ENCODE measurements at regions not wholly inside any gene's neighbourhood (a gene's known extent, or its start where the extent isn't known, plus 50 kb on each side); places are given as distances from the start of the nearest gene placed in this dataset.

DNA sequence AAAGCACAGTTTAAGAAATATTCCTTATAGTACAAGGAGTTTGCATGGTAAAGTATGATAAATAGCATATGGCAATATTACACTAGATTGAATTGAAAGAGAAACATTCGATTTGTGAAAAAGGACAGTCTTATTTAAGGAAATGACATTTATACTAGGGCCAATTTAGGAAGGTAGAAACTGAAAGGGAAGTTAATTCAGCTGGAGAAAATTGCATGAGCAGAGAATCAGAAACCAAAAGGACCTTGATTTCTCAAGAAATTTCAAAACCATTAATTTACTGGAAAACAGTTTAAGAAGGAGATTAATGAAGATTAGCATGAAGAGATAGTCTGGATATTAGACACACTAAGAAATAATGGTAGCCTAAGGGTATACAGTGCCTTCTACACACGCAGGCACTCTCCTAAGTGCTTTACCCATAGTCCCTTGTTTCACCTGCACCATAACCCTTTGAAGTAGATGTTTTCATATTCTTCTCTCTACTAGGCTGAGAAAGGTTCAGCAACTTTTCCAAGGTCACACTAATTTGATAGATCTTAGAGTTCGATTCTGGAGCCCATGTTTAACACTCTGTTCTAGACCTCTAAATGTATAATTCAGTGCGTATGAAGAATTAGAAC lies 259.1 kb upstream of the SLIT2 start:
- no peak for FAIRE-seq

DNA sequence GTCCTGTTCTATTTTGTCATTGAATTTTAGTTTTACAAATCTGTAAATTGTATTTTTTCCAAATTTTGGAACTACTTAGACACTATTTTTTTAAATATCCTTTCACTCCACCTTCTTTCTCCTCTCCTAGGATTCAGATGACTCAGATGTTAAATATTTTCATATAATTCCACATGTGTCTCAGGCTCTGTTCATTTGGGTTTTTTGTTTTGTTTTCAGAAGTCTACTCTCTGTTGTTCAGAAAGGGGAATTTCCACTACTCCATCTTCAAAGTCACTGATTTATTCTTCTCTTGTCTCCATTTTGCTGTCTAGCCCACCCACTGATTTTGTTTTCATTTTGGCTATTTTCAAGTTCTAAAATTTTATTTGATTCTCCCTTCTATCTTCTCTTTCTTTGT lies 264.0 kb upstream of the SLIT2 start:
- peak; percentile 97 for FAIRE-seq

- FAIRE-seq: no peak
Observed at GRCh38 chr4:19983072-19983471, 268.6 kb upstream of the SLIT2 start.

GRCh38 chr4:19982556-19982955 lies 269.1 kb upstream of the SLIT2 start:
- no peak for FAIRE-seq

GRCh38 chr4:19971829-19972228 lies 279.9 kb upstream of the SLIT2 start:
- FAIRE-seq: no peak

- no peak for FAIRE-seq
Observed at GRCh38 chr4:19969492-19969891, 282.2 kb upstream of the SLIT2 start.

DNA sequence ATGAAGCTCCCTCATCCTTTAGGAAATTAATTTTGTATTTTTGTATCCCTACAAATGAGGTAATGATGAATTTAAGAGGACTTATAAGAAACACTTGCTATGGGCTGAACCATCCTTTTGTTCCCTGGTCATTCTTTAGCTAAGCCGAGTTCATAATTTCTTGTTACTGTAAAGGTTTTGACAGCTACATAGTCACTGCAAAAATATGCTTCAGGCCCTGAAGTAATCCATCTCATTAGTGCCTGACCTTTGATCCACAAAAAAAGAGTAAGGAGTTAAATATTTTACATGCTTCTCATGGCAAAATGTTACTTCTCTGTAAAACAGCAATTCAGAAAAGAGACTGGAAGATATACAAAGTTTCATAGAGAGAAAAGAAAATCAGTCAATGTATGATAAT lies 290.6 kb upstream of the SLIT2 start:
- no peak for FAIRE-seq

GRCh38 chr4:19958848-19959247 lies 292.9 kb upstream of the SLIT2 start:
- no peak for FAIRE-seq

GRCh38 chr4:19947349-19947748 lies 304.4 kb upstream of the SLIT2 start:
- FAIRE-seq: no peak

GRCh38 chr4:19945979-19946380 lies 305.7 kb upstream of the SLIT2 start:
- FAIRE-seq: no peak

DNA sequence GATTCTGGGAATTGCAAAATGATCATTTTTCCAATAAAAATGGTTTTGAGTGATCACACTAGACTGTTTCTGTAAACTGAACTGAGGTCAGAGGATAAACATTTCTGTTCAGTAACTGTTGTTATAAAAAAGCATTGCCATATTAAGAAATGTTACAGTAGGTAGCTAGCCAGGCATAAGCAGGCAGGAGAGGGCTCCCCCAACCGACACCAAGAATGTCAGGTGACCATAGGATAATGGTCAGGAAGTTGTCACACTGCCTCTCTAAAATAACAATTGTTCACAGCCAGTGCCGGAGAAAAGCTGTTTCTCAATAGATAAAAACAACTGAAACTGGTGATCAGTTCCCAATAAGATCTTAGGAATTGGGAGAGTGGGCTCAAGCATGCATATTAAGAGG lies 306.2 kb upstream of the SLIT2 start:
- FAIRE-seq: no peak

DNA sequence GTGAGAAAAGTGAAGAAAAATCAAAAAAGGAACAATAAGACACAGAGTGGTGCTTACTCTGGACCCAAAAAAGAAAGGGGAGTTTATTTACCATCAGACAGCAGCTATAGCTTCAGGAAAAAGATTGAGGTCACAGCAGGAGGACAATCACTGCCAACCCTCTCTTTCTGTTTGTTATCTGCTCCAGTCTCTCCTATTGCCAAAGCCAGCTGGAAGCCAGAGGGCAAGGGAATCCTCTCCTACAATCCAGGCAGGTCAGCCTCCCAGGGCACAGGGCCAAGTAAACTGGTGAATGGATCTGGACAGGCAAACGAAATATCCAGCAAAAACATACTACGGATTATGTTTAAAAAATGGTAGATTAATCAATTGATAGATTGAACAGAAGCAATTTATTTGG lies 306.9 kb upstream of the SLIT2 start:
- no peak for FAIRE-seq

- no peak for FAIRE-seq
Observed at GRCh38 chr4:19944251-19944650, 307.5 kb upstream of the SLIT2 start.

GRCh38 chr4:19941434-19941833 lies 310.3 kb upstream of the SLIT2 start:
- FAIRE-seq: no peak

DNA sequence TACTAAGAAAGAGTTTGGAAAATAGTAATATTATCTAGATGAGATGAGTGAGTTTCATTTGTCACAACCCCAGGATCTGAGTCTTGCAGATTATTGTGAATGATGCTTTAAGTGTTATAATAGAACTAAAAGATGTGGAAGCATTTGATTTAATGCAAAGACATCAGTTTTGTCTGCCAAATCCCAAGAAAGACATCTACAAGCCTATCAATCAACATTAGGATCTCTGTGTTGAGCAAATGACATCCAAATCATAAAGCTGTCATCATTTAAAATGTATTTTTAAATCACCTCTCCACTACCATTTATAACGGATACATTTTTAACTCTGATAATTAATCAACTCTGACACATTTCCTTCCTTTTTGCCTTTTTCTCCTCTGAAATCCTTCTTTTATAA lies 310.8 kb upstream of the SLIT2 start:
- no peak for FAIRE-seq

- FAIRE-seq: no peak
Observed at GRCh38 chr4:19936476-19936875, 315.2 kb upstream of the SLIT2 start.

DNA sequence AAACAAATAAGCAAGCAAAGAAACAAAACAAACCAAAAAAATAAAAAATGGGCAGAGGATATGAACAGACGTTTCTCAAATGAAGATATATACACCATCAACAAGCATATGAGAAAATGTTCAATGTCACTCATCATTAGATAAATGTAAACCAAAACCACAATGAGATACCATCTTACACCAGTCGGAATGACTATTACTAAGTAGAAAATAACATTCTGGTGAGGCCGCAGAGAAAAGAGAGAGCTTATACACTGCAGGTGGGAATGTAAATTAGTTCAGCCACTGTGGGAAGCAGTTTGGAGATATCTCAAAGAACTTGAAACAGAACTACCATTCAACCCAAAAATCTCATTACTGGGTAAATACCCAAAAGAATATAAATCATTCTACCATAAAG lies 321.0 kb upstream of the SLIT2 start:
- FAIRE-seq: no peak

GRCh38 chr4:19927381-19927780 lies 324.3 kb upstream of the SLIT2 start:
- FAIRE-seq: no peak

DNA sequence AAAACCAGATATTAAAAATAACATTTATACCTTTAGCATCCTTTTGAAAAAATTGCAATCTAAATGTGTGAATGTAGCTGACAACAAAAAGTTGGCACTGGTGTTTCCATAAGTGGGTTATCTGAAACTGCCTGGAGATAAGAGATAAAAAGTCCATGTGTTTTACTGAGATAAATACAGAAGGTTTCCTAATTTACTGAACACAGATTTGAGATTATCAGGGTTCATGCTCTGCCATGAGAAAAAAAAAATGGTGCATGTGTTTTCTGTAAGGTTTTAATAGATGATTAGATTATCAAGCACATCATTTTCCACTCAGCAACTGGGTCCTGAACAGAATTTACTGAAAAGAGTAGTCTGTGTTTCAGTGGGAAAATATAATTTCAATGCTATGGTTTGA lies 326.2 kb upstream of the SLIT2 start:
- no peak for FAIRE-seq

GRCh38 chr4:19924761-19925160 lies 326.9 kb upstream of the SLIT2 start:
- FAIRE-seq: no peak

GRCh38 chr4:19915276-19915675 lies 336.4 kb upstream of the SLIT2 start:
- FAIRE-seq: no peak

GRCh38 chr4:19913650-19914049 lies 338.1 kb upstream of the SLIT2 start:
- no peak for FAIRE-seq

DNA sequence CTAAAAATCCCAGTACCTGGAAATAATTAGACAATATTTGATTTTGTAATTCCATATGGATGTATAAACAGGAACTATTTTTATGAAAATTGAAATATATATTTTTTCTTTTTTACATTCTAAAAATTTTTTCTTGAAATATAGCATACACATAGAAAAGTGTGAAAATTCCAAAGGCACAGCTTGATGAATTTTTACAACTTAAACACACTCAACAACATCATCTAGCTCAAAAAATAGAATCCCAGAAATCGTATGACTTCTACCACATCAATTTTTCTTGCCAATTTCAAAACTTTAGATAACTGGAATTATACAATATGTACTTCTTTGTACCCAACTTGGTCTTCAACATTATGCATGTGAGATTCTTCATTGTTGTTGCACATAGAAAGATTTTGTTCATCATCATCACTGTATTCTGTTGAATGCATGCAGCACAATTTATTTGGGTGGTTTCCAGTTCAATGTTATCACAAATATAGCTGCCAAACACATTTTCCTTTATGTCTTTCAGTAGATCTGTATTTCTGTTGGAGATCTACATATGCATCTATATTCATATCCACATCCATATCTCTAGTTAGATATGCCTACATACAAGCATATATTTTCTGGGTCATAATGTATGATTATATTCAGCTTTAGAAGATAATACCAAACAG lies 340.7 kb upstream of the SLIT2 start:
- no peak for FAIRE-seq

DNA sequence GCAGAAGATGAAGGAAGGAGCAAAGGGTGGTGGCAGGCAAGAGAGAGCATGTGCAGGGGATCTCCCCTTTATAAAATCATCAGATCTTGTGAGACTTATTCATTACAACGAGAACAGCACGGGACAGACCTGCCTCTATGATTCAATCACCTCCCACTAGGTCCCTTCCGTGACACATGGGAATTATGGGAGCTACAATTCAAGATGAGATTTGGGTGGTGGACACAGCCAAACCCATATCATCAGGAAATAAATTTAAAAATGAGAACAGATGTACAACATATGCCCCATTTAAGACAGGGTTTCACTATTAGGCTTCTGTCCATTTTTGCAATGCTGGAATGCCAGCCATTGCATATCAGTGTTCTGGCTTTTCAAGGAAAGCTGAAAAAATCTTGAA lies 346.7 kb upstream of the SLIT2 start:
- no peak for FAIRE-seq

GRCh38 chr4:19888587-19888986 lies 363.1 kb upstream of the SLIT2 start:
- FAIRE-seq: no peak

Data from endometrium (tissue), 2 donors.